Stomach smooth muscle (tissue), 2 donors: ENCODE measurements at regions not wholly inside any gene's neighbourhood (a gene's known extent, or its start where the extent isn't known, plus 50 kb on each side); places are given as distances from the start of the nearest gene placed in this dataset.

Experiments used
- H3K27ac ChIP-seq: one replicate; pipeline ENCODE4 v1.7.0; 2013; ENCODE audit warnings: mild to moderate bottlenecking, low read length, inconsistent platforms
- H3K27me3 ChIP-seq, 2 donors: one replicate each; pipeline ENCODE4 v1.7.0; 2013; ENCODE audit warnings: low read length in 2 of 2; ENCODE audit not compliant: insufficient read depth in 2 of 2, control insufficient read depth in 1 of 2
- H3K36me3 ChIP-seq, 2 donors: one replicate each; pipeline ENCODE4 v1.7.0; 2013; ENCODE audit warnings: low read length in 2 of 2; ENCODE audit not compliant: control insufficient read depth in 2 of 2, insufficient read depth in 2 of 2
- H3K4me1 ChIP-seq: one replicate; pipeline ENCODE4 v1.7.0; 2013; ENCODE audit warnings: low read length; ENCODE audit not compliant: control insufficient read depth, insufficient read depth
- H3K4me3 ChIP-seq, 2 donors: one replicate each; pipeline ENCODE4 v1.7.0; 2013; ENCODE audit warnings: low read length in 2 of 2
- H3K9ac ChIP-seq, 2 donors: one replicate each; pipeline ENCODE4 v1.7.0; 2013; ENCODE audit warnings: low read length in 2 of 2, mild to moderate bottlenecking in 1 of 2
- H3K9me3 ChIP-seq, 2 donors: one replicate each; pipeline ENCODE4 v1.7.0; 2013; ENCODE audit warnings: low read length in 2 of 2; ENCODE audit not compliant: control insufficient read depth in 2 of 2
- donor health status: healthy.
- donor health status: Pancreatic carcinoma.

- no peak overlapping the region for H3K27ac ChIP-seq
- H3K4me1 ChIP-seq = no peaks in the 10 kb centered on the region
- H3K9me3 ChIP-seq = no peaks in the 10 kb centered on the region
- H3K9ac ChIP-seq = no peak overlapping the region
- no peaks in the 10 kb centered on the region for H3K27me3 ChIP-seq
- no peaks in the 10 kb centered on the region for H3K36me3 ChIP-seq
- H3K4me3 ChIP-seq = no peak overlapping the region
Measured at GRCh38 chr2:147260241-147260640, 584.6 kb upstream of the ACVR2A start.

GRCh38 chr2:147255812-147256211 is 589.0 kb upstream of the ACVR2A start:
- H3K36me3 ChIP-seq = no peaks in the 10 kb centered on the region
- no peaks in the 10 kb centered on the region for H3K4me1 ChIP-seq
- H3K27ac ChIP-seq = no peak overlapping the region
- H3K9ac ChIP-seq = no peak overlapping the region
- H3K27me3 ChIP-seq = no peaks in the 10 kb centered on the region
- H3K9me3 ChIP-seq = no peaks in the 10 kb centered on the region
- no peak overlapping the region for H3K4me3 ChIP-seq

GRCh38 chr2:147250652-147251356 is 594.0 kb upstream of the ACVR2A start:
- H3K36me3 ChIP-seq = no peaks in the 10 kb centered on the region
- H3K4me3 ChIP-seq = no peak overlapping the region
- H3K27me3 ChIP-seq = no peaks in the 10 kb centered on the region
- no peaks in the 10 kb centered on the region for H3K4me1 ChIP-seq
- no peak overlapping the region for H3K27ac ChIP-seq
- H3K9me3 ChIP-seq = no peaks in the 10 kb centered on the region
- H3K9ac ChIP-seq = no peak overlapping the region

- no peak overlapping the region for H3K27ac ChIP-seq
- H3K9me3 ChIP-seq = no peaks in the 10 kb centered on the region
- H3K4me1 ChIP-seq = no peaks in the 10 kb centered on the region
- no peaks in the 10 kb centered on the region for H3K36me3 ChIP-seq
- H3K9ac ChIP-seq = no peak overlapping the region
- no peaks in the 10 kb centered on the region for H3K27me3 ChIP-seq
- H3K4me3 ChIP-seq = no peak overlapping the region
Measured at GRCh38 chr2:147247749-147248148, 597.1 kb upstream of the ACVR2A start.

GRCh38 chr2:147242445-147242844 is 602.4 kb upstream of the ACVR2A start:
- H3K9me3 ChIP-seq = no peaks in the 10 kb centered on the region
- H3K36me3 ChIP-seq = no peaks in the 10 kb centered on the region
- no peak overlapping the region for H3K9ac ChIP-seq
- no peaks in the 10 kb centered on the region for H3K4me1 ChIP-seq
- H3K27me3 ChIP-seq = no peaks in the 10 kb centered on the region
- H3K4me3 ChIP-seq = no peak overlapping the region
- no peak overlapping the region for H3K27ac ChIP-seq

GRCh38 chr2:147236601-147237000 is 608.2 kb upstream of the ACVR2A start:
- Histone ChIP-seq H3K27ac (no peak overlapping the region), H3K9ac (no peak overlapping the region)

DNA sequence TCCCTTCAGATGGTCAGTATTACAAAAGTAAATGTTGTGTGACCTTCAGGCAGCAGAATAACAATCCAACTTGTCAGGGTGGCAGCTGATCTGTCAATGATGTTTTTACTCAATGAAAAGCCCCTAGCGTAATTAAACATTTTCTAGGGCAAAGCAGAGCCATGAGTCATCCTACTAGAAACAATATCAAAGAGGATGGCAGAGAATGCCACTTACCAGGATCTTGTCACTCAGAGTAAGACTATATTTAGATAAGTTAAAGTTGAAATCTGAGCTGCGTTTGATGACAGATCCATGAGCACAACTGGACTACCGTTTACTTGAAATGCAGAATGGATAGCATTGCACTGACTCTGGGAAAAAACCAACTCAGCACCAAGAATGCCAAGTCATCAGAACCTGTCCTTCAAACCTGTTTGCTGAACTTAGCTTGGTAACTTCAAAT is 612.6 kb upstream of the ACVR2A start:
- Histone ChIP-seq H3K4me1 (no peaks in the 10 kb centered on the region), H3K27ac (no peak overlapping the region), H3K36me3 (no peaks in the 10 kb centered on the region), H3K27me3 (no peaks in the 10 kb centered on the region), H3K4me3 (no peak overlapping the region), H3K9me3 (no peaks in the 10 kb centered on the region), H3K9ac (no peak overlapping the region)

More at GRCh38 chr2:147236601-147237000, 608.2 kb upstream of the ACVR2A start:
- H3K4me3 ChIP-seq = no peak overlapping the region
- no peaks in the 10 kb centered on the region for H3K9me3 ChIP-seq
- no peaks in the 10 kb centered on the region for H3K36me3 ChIP-seq
- H3K4me1 ChIP-seq = no peaks in the 10 kb centered on the region
- H3K27me3 ChIP-seq = no peaks in the 10 kb centered on the region

DNA sequence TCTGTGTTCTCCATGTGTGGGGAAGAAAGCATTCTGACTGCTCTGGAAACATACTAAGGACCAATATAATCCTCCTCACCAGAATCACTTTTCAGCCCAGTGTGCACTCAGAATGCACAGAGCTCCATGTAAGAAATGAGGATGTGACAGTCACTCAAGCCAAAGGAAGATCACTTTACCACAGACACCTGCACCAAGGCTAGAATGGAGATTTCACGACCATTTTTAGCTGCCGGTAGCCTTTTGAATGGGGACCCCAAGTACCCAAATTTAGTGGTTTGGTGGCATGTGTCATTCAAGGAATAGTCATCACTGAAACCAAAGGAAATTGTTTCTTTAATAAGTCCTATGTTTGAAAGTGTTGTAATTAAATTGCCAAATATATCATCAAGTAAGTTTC is 613.2 kb upstream of the ACVR2A start:
- no peaks in the 10 kb centered on the region for H3K36me3 ChIP-seq
- no peak overlapping the region for H3K9ac ChIP-seq
- no peaks in the 10 kb centered on the region for H3K4me1 ChIP-seq
- no peaks in the 10 kb centered on the region for H3K27me3 ChIP-seq
- no peak overlapping the region for H3K27ac ChIP-seq
- H3K9me3 ChIP-seq = no peaks in the 10 kb centered on the region
- H3K4me3 ChIP-seq = no peak overlapping the region

DNA sequence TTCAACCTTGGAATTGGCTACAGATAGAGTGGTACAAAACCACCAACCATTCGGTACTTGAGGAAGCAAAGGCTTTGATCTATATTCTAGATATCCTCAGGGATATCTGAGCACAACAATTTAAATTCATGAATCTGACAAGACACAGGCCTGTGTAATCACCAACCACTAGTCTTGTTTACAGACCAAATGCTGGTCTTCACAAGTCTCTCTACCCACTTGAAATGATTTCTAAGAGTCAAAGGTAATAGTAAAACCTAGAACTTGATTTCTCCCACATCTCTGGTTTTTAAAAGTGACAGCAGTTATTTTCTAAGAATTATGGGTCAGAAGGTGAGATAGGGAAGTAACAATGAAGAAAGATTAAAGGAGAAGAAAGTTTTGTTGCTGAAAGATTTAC is 613.7 kb upstream of the ACVR2A start:
- Histone ChIP-seq H3K36me3 (no peaks in the 10 kb centered on the region), H3K27ac (no peak overlapping the region), H3K4me3 (no peak overlapping the region), H3K4me1 (no peaks in the 10 kb centered on the region), H3K9ac (no peak overlapping the region), H3K9me3 (no peaks in the 10 kb centered on the region), H3K27me3 (no peaks in the 10 kb centered on the region)

DNA sequence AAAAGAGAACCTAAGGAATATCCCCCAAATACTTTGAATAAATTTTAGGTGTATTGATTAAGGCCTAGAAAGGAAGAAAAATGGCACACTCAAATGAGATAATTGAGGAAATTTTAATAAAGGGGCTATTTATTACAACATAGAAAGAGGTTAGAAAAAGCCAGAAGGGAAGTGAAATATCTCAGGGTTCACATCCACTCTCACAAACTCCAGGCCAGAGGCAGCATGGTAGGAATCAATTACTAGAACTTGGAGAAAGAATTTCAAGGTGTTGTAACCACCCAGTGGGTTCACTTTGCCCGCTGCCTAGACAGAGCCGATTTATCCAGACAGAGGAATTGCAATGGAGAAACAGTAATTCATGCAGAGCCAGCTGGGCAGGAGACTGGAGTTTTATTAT is 617.5 kb upstream of the ACVR2A start:
- no peaks in the 10 kb centered on the region for H3K36me3 ChIP-seq
- H3K4me1 ChIP-seq = no peaks in the 10 kb centered on the region
- H3K27ac ChIP-seq = no peak overlapping the region
- H3K27me3 ChIP-seq = no peaks in the 10 kb centered on the region
- no peak overlapping the region for H3K4me3 ChIP-seq
- no peaks in the 10 kb centered on the region for H3K9me3 ChIP-seq
- no peak overlapping the region for H3K9ac ChIP-seq

DNA sequence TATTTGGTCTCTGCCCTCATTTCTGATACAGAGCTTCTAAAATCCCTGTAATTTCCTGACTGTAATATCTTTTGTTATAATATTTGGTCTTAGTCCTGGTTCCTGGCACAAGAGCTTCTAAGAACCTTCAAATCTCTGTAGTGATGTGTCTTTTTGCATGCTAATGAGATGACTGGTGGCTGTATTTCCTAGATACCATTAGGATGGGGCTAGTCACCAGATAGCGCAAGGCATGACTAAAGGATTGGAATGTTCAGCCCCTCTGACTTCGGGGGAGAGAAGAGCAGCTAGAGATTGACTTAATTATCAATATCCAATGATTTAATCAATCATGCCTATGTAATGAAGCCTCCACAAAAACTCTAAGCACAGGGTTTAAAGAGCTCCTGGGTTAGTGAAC is 620.8 kb upstream of the ACVR2A start:
- Histone ChIP-seq H3K27ac (no peak overlapping the region), H3K9ac (no peak overlapping the region), H3K4me3 (no peak overlapping the region)

More for the DNA sequence above, 620.8 kb upstream of the ACVR2A start:
- no peaks in the 10 kb centered on the region for H3K36me3 ChIP-seq
- no peaks in the 10 kb centered on the region for H3K9me3 ChIP-seq
- H3K27me3 ChIP-seq = no peaks in the 10 kb centered on the region
- H3K4me1 ChIP-seq = no peaks in the 10 kb centered on the region
